22Rv1 (cell line): ENCODE measurements at regions not wholly inside any gene's neighbourhood (a gene's known extent, or its start where the extent isn't known, plus 50 kb on each side); places are given as distances from the start of the nearest gene placed in this dataset.

ENCODE experiments used
- H3K27ac ChIP-seq: fragments of 450-650 bp; 2 replicates; pipeline ENCODE4 v1.5.1; 2017
- ZFX ChIP-seq: fragments of 450-650 bp; IDR thresholded peaks from 2 replicates; pipeline ENCODE4 v1.6.1; 2017; ENCODE audit warnings: antibody characterized with exemption, borderline replicate concordance
- TF ChIP-seq, protein P1 (sequence below): fragments of 450-650 bp; IDR thresholded peaks from 2 replicates; pipeline ENCODE4 v1.5.1; 2017; ENCODE audit warnings: mild to moderate bottlenecking

GRCh38 chr13:60944016-60944415 lies 471.6 kb downstream of the PCDH20 start:
- TF ChIP-seq, protein P1, sequence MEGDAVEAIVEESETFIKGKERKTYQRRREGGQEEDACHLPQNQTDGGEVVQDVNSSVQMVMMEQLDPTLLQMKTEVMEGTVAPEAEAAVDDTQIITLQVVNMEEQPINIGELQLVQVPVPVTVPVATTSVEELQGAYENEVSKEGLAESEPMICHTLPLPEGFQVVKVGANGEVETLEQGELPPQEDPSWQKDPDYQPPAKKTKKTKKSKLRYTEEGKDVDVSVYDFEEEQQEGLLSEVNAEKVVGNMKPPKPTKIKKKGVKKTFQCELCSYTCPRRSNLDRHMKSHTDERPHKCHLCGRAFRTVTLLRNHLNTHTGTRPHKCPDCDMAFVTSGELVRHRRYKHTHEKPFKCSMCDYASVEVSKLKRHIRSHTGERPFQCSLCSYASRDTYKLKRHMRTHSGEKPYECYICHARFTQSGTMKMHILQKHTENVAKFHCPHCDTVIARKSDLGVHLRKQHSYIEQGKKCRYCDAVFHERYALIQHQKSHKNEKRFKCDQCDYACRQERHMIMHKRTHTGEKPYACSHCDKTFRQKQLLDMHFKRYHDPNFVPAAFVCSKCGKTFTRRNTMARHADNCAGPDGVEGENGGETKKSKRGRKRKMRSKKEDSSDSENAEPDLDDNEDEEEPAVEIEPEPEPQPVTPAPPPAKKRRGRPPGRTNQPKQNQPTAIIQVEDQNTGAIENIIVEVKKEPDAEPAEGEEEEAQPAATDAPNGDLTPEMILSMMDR: no peak
- TF ChIP-seq ZFX: no peak
- H3K27ac ChIP-seq: no peak overlapping the region

DNA sequence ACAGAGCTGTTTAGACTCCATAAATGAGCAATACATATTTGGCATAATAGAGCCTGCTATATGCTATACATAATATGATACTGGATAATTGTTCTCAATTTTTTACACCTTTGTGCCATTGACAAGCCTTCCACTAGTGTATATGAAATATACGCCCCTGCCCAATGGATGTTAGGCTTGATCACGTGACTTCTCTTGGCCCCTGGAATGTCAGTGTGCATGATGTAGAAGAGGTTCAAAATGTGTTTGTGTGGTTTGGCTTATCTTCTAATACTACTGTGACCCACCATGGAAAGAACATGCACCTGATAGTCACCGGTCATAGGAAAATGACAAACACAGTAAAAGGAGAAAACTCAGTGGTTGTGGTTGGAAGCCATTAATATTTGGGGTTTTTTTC lies 479.4 kb downstream of the PCDH20 start:
- TF ChIP-seq, protein P1: no peak
- TF ChIP-seq ZFX: no peak
- H3K27ac ChIP-seq: no peak overlapping the region

DNA sequence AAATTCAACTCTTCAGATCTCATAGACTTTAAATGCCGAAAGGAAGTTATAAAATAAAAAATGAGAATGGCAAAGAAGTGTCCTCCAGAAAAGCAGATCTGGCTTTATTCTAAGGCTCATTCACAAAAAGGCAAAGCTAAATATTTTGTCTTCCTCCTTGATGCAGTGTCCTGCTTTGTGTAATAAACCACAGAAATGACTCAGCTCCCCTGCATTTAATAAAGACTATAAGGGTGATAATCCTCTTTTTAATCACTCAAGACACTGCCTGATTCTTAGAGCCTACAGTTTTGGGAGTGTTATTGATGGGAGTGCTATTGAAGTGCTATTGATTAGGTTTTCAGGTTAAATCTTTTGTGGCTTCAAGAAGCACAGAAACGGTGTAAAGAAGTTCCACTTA lies 482.0 kb downstream of the PCDH20 start:
- TF ChIP-seq, protein P1: no peak
- no peak for TF ChIP-seq ZFX
- no peak overlapping the region for H3K27ac ChIP-seq

- H3K27ac ChIP-seq: no peak overlapping the region
- TF ChIP-seq, protein P1: no peak
- no peak for TF ChIP-seq ZFX
These were observed 483.6 kb downstream of the PCDH20 start for GRCh38 chr13:60931858-60932546.

DNA sequence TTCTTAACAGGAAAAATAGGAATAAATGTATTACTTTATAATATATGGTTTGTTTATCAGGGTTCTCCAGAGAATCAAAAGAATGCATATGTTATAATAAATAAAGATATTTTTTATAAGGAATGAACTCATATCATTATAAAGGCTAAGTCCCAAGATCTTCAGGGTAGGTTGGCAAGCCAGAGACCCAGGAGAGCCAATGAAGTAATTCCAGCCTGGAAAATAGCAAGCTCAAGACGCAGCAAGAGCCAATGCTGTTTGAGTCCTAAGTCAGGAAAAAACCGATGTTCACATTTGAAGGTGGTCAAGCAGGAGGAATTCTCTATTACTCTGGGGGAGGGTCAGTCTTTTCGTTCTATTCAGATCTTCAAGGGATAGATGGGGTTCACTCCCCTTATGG lies 490.0 kb downstream of the PCDH20 start:
- H3K27ac ChIP-seq: no peak overlapping the region
- TF ChIP-seq, protein P1: no peak
- TF ChIP-seq ZFX: no peak

GRCh38 chr13:60924856-60925255 lies 490.8 kb downstream of the PCDH20 start:
- H3K27ac ChIP-seq: no peak overlapping the region
- TF ChIP-seq ZFX: no peak
- TF ChIP-seq, protein P1: no peak

- H3K27ac ChIP-seq: no peak overlapping the region
- no peak for TF ChIP-seq ZFX
- TF ChIP-seq, protein P1: no peak
These were observed 492.9 kb downstream of the PCDH20 start for GRCh38 chr13:60922576-60923231.
